ENCODE measurements at regions not wholly inside any gene's neighbourhood (a gene's known extent, or its start where the extent isn't known, plus 50 kb on each side); places are given as distances from the start of the nearest gene placed in this dataset.

GRCh38 chr2:10235909-10236550, 66.7 kb upstream of the HPCAL1 start:
- TF ChIP-seq CTCF (IDR thresholded peaks at IDR 0.05) (no peak), EP300 (IDR thresholded peaks at IDR 0.05) (no peak), POLR2A (IDR thresholded peaks at IDR 0.05) (no peak)
- H3K27me3 ChIP-seq, result no peaks in the 10 kb centered on the region
- no peak for DNase-seq (ENCODE audit: low spot score in 2 of 2)
- H3K27ac ChIP-seq, result no peak overlapping the region
- 82 to 88% methylated on average over 9 to 10 of the region's 11 CpGs for WGBS, 2 donors
- H3K36me3 ChIP-seq, result no peaks in the 10 kb centered on the region
- H3K9me3 ChIP-seq, result no peaks in the 10 kb centered on the region
- no peak overlapping the region for H3K4me3 ChIP-seq
- no peaks in the 10 kb centered on the region for H3K4me1 ChIP-seq

- 82 to 83% methylated on average over 10 of the region's 10 CpGs for whole genome bisulfite sequencing, 2 donors
Measured at GRCh38 chr2:10236571-10237391, 65.9 kb upstream of the HPCAL1 start.

GRCh38 chr2:10237392-10238321, 65.0 kb upstream of the HPCAL1 start:
- no peaks in the 10 kb centered on the region for H3K27me3 ChIP-seq
- no peaks in the 10 kb centered on the region for H3K4me1 ChIP-seq
- no peak overlapping the region for H3K27ac ChIP-seq
- no peak overlapping the region for H3K4me3 ChIP-seq
- no peak for DNase-seq (ENCODE audit: low spot score in 2 of 2)
- no peak for TF ChIP-seq CTCF (IDR thresholded peaks at IDR 0.05)
- TF ChIP-seq EP300 (IDR thresholded peaks at IDR 0.05), result no peak
- no peak for TF ChIP-seq POLR2A (IDR thresholded peaks at IDR 0.05)
- H3K9me3 ChIP-seq, result no peaks in the 10 kb centered on the region
- no peaks in the 10 kb centered on the region for H3K36me3 ChIP-seq
- 74 to 80% methylated on average over 14 to 22 of the region's 28 CpGs for WGBS, 2 donors

More at GRCh38 chr2:10236571-10237391, 65.9 kb upstream of the HPCAL1 start:
- Histone ChIP-seq H3K4me3 (no peak overlapping the region), H3K4me1 (no peaks in the 10 kb centered on the region), H3K27ac (no peak overlapping the region), H3K36me3 (no peaks in the 10 kb centered on the region), H3K27me3 (no peaks in the 10 kb centered on the region), H3K9me3 (no peaks in the 10 kb centered on the region)
- no peak for TF ChIP-seq POLR2A (IDR thresholded peaks at IDR 0.05)
- TF ChIP-seq CTCF (IDR thresholded peaks at IDR 0.05), result no peak
- TF ChIP-seq EP300 (IDR thresholded peaks at IDR 0.05), result no peak
- DNase-seq (ENCODE audit: low spot score in 2 of 2), result no peak

- Histone ChIP-seq H3K27me3 (no peaks in the 10 kb centered on the region), H3K27ac (no peak overlapping the region), H3K4me3 (no peak overlapping the region), H3K4me1 (no peaks in the 10 kb centered on the region), H3K36me3 (no peaks in the 10 kb centered on the region), H3K9me3 (no peaks in the 10 kb centered on the region)
- TF ChIP-seq CTCF (IDR thresholded peaks at IDR 0.05) (no peak), EP300 (IDR thresholded peaks at IDR 0.05) (no peak), POLR2A (IDR thresholded peaks at IDR 0.05) (no peak)
- DNase-seq (ENCODE audit: low spot score in 2 of 2), result no peak
- WGBS, 2 donors, result 94 to 95% methylated on average over 4 to 7 of the region's 7 CpGs
Measured at GRCh38 chr2:10238396-10238795, 64.3 kb upstream of the HPCAL1 start.
